Activated B cell treated with CpG ODN at 0.5 μM for 24 hours (primary cell): ENCODE measurements at regions not wholly inside any gene's neighbourhood (a gene's known extent, or its start where the extent isn't known, plus 50 kb on each side); places are given as distances from the start of the nearest gene placed in this dataset.

Experiments
- ATAC-seq: fragments of 200-7000 bp; cut with Tn5 transposase; one replicate; pipeline ENCODE4 v1.10.0; 2021; ENCODE audit warnings: low read depth, mild to moderate bottlenecking, moderate library complexity
- CTCF ChIA-PET: fragments of 350-600 bp; sonication (Branson Sonifier 250); formaldehyde crosslinking; loops from one replicate; lab custom pipeline; 2021; ENCODE audit warnings: antibody characterized with exemption; lab: Charles Lee
- POLR2A ChIA-PET: fragments of 350-600 bp; sonication (Branson Sonifier 250); formaldehyde crosslinking; loops from one replicate; lab custom pipeline; 2021; ENCODE audit warnings: antibody characterized with exemption; lab: Charles Lee
- DNase-seq: peaks from one replicate; pipeline ENCODE4 v3.0.0; 2022
- H3K27ac Mint-ChIP-seq: one replicate; pipeline ENCODE4 v1.8.0; 2020; ENCODE audit warnings: mixed read lengths
- H3K27me3 Mint-ChIP-seq: one replicate; pipeline ENCODE4 v1.8.0; 2021; ENCODE audit warnings: mixed read lengths
- H3K36me3 Mint-ChIP-seq: one replicate; pipeline ENCODE4 v1.8.0; 2021; ENCODE audit warnings: low read depth, mixed read lengths
- H3K4me1 Mint-ChIP-seq: one replicate; pipeline ENCODE4 v1.8.0; 2021; ENCODE audit warnings: mixed read lengths
- H3K4me3 Mint-ChIP-seq: one replicate; pipeline ENCODE4 v1.8.0; 2020; ENCODE audit warnings: mild to moderate bottlenecking, mixed read lengths
- H3K9me3 Mint-ChIP-seq: one replicate; pipeline ENCODE4 v1.8.0; 2020; ENCODE audit warnings: mixed read lengths
- CTCF ChIP-seq: fragments of 200-600 bp; IDR thresholded peaks from one replicate; pipeline ENCODE4 v1.8.0; 2022; ENCODE audit warnings: antibody characterized with exemption, mild to moderate bottlenecking
- intact Hi-C: fragments of 100-400 bp; cut with micrococcal nuclease; formaldehyde crosslinking; loops from one replicate; pipeline ENCODE4 v1.15.1; 2024

- no peak for DNase-seq
- ATAC-seq: no peak
- no peaks in the 10 kb centered on the region for H3K27me3 Mint-ChIP-seq
- H3K4me3 Mint-ChIP-seq: no peak overlapping the region
- TF ChIP-seq CTCF: no peak
- no peak overlapping the region for H3K27ac Mint-ChIP-seq
- ChIA-PET POLR2A (no interaction called here), CTCF (no interaction called here)
- H3K36me3 Mint-ChIP-seq: no peaks in the 10 kb centered on the region
- no peaks in the 10 kb centered on the region for H3K9me3 Mint-ChIP-seq
- intact Hi-C loops: no loop called here
- H3K4me1 Mint-ChIP-seq: no peaks in the 10 kb centered on the region
These were observed 91.4 kb upstream of the PHYHIPL start for GRCh38 chr10:59085054-59085453.

DNA sequence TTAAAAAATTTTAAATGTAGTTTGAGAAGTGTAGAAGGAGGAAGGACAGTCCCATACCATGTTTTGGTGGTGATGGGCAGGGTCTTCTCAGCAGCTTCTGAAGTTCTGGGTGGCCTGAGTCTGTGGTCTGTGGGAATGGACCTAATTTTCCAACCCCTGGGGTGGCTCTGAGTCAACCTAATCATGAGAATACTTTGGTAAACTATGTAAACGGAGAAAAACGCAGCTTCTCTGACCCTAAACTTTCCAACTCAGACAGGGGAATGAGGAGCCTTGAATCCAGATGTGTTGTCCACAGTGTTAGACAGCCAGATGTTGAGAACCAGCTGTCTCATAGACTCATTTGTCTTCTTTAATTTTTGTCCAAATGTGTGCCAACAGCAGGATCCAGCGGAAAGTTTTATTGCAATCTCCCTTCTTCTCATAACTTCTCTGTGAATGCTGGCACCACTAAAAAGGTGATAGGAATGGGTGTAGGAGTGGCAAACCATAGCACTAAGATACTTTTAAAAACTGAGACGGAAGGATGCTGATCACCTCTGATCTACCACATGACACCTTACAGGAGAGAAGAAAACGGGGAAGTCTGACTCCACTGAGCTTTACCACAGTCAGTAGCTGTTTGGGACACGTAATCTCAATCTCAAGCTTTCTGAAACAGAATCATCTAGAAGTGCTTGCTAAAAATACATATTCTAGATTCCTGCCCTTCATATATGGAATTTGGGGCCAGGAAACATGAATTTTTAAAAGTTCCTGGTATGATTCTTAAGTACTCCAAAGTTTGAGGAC is 90.5 kb upstream of the PHYHIPL start:
- no peaks in the 10 kb centered on the region for H3K36me3 Mint-ChIP-seq
- no peak overlapping the region for H3K4me3 Mint-ChIP-seq
- no peaks in the 10 kb centered on the region for H3K4me1 Mint-ChIP-seq
- H3K27ac Mint-ChIP-seq: no peak overlapping the region
- ChIA-PET CTCF (no interaction called here), POLR2A (no interaction called here)
- intact Hi-C loops: no loop called here
- ATAC-seq: no peak
- H3K27me3 Mint-ChIP-seq: no peaks in the 10 kb centered on the region
- H3K9me3 Mint-ChIP-seq: no peaks in the 10 kb centered on the region
- TF ChIP-seq CTCF: no peak
- no peak for DNase-seq

GRCh38 chr10:59087486-59087885 is 89.0 kb upstream of the PHYHIPL start:
- Mint-ChIP-seq H3K36me3 (no peaks in the 10 kb centered on the region), H3K4me3 (no peak overlapping the region), H3K9me3 (no peaks in the 10 kb centered on the region), H3K4me1 (no peaks in the 10 kb centered on the region), H3K27ac (no peak overlapping the region), H3K27me3 (no peaks in the 10 kb centered on the region)
- no peak for DNase-seq
- TF ChIP-seq CTCF: no peak
- POLR2A ChIA-PET: no interaction called here
- ATAC-seq: no peak
- CTCF ChIA-PET: no interaction called here
- intact Hi-C loops: no loop called here

DNA sequence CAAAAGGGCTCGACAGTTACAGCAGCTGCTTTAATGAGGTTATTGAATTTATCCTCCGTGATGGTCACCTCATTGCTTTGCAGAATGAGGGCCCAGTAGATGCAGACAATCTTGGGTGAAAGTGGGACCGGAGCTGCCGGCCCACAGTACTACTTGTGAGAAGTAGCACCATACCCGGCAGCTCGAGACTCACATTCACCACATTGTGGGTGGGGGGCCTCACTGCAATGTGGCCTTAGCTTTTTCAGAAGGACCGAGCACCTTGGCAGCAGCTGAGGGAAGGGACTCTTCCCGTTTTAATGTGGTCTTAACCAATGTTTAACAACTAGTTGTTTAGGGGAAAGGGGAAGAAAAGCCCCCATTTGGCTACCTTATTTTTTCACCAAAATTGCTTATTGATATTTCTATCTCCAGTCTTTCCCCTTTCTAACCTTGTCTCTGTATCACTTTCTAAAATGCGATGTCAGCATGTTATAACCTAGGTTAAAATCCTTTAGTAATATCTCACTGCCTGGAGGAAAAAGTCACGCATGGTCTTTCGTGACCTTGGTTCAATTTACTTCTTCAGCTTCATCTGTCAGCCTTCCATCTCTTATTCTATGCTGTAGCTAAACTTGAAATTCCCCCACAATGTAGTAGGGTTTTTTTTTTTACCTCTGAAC is 87.4 kb upstream of the PHYHIPL start:
- DNase-seq (no peak), ATAC-seq (no peak)
- no peak overlapping the region for H3K27ac Mint-ChIP-seq
- TF ChIP-seq CTCF: no peak
- H3K27me3 Mint-ChIP-seq: no peaks in the 10 kb centered on the region
- H3K4me3 Mint-ChIP-seq: no peak overlapping the region
- no peaks in the 10 kb centered on the region for H3K4me1 Mint-ChIP-seq
- H3K9me3 Mint-ChIP-seq: no peaks in the 10 kb centered on the region
- intact Hi-C loops: no loop called here
- ChIA-PET CTCF (no interaction called here), POLR2A (no interaction called here)
- no peaks in the 10 kb centered on the region for H3K36me3 Mint-ChIP-seq

- POLR2A ChIA-PET: no interaction called here
- no peak for TF ChIP-seq CTCF
- Mint-ChIP-seq H3K4me3 (no peak overlapping the region), H3K4me1 (no peaks in the 10 kb centered on the region), H3K9me3 (no peaks in the 10 kb centered on the region), H3K27me3 (no peaks in the 10 kb centered on the region), H3K27ac (no peak overlapping the region), H3K36me3 (no peaks in the 10 kb centered on the region)
- CTCF ChIA-PET: no interaction called here
- intact Hi-C loops: no loop called here
- ATAC-seq (no peak), DNase-seq (no peak)
These were observed 85.4 kb upstream of the PHYHIPL start for GRCh38 chr10:59090817-59091622.
